Karpas-422 (cell line): ENCODE measurements at regions not wholly inside any gene's neighbourhood (a gene's known extent, or its start where the extent isn't known, plus 50 kb on each side); places are given as distances from the start of the nearest gene placed in this dataset.

Experiments
- DNase-seq: peaks from one replicate; pipeline ENCODE4 v3.0.0-alpha.2; 2015
- H2AFZ ChIP-seq: fragments of 200-600 bp; sonication (generic); 2 replicates; pipeline ENCODE4 v1.6.1; 2014; ENCODE audit warnings: antibody characterized with exemption, low read length, mixed read lengths
- H3K27ac ChIP-seq: fragments of 200-600 bp; sonication (generic); 2 replicates; pipeline ENCODE4 v1.5.1; 2014; ENCODE audit warnings: mild to moderate bottlenecking, low read length, moderate library complexity
- H3K27me3 ChIP-seq: fragments of 200-600 bp; sonication (generic); 2 replicates; pipeline ENCODE4 v1.6.1; 2014; ENCODE audit warnings: low read length, mixed read lengths
- H3K36me3 ChIP-seq: fragments of 200-600 bp; sonication (generic); 2 replicates; pipeline ENCODE4 v1.6.1; 2014; ENCODE audit warnings: low read length, mixed read lengths; ENCODE audit not compliant: insufficient read depth
- H3K4me1 ChIP-seq: fragments of 200-600 bp; sonication (generic); 2 replicates; pipeline ENCODE4 v1.6.1; 2014; ENCODE audit warnings: mild to moderate bottlenecking, low read length, mixed read lengths
- H3K4me2 ChIP-seq: fragments of 200-600 bp; sonication (generic); 2 replicates; pipeline ENCODE4 v1.6.1; 2014; ENCODE audit warnings: low read length, low read depth, mild to moderate bottlenecking; ENCODE audit not compliant: poor library complexity, severe bottlenecking
- H3K4me3 ChIP-seq: fragments of 200-600 bp; sonication (generic); 2 replicates; pipeline ENCODE4 v1.5.1; 2014; ENCODE audit warnings: mild to moderate bottlenecking, antibody characterized with exemption, low read length, mixed read lengths
- H3K79me2 ChIP-seq: fragments of 200-600 bp; sonication (generic); 2 replicates; pipeline ENCODE4 v1.6.1; 2014; ENCODE audit warnings: mild to moderate bottlenecking, low read length, mixed read lengths
- H3K9ac ChIP-seq: fragments of 200-600 bp; sonication (generic); 2 replicates; pipeline ENCODE4 v1.6.0; 2014; ENCODE audit warnings: low read length
- H3K9me2 ChIP-seq: fragments of 200-600 bp; sonication (generic), shearing (Covaris generic); replicated peaks from 2 replicates; pipeline ENCODE4 v1.6.0; 2014; ENCODE audit warnings: mild to moderate bottlenecking, low read length, moderate library complexity; ENCODE audit not compliant: insufficient read depth
- H3K9me3 ChIP-seq: fragments of 300-700, 200-600 bp; sonication (generic); 2 replicates; pipeline ENCODE4 v1.6.1; 2014; ENCODE audit warnings: low read length, mixed read lengths
- H4K20me1 ChIP-seq: fragments of 200-600 bp; sonication (generic); 2 replicates; pipeline ENCODE4 v1.6.1; 2014; ENCODE audit warnings: mild to moderate bottlenecking, antibody characterized with exemption, low read length, low read depth; ENCODE audit not compliant: insufficient read depth

GRCh38 chr6:14422061-14422460 is 304.5 kb downstream of the CD83 start:
- no peak for DNase-seq
- H3K79me2 ChIP-seq: no peaks in the 10 kb centered on the region
- no peaks in the 10 kb centered on the region for H3K4me1 ChIP-seq
- no peak overlapping the region for H3K4me2 ChIP-seq
- no peak overlapping the region for H3K4me3 ChIP-seq
- H3K36me3 ChIP-seq: no peaks in the 10 kb centered on the region
- no peak overlapping the region for H3K9ac ChIP-seq
- no peak overlapping the region for H3K27ac ChIP-seq
- no peaks in the 10 kb centered on the region for H3K27me3 ChIP-seq
- H3K9me2 ChIP-seq: no peaks in the 10 kb centered on the region
- H4K20me1 ChIP-seq: no peaks in the 10 kb centered on the region
- H3K9me3 ChIP-seq: no peaks in the 10 kb centered on the region
- H2AFZ ChIP-seq: no peak overlapping the region

GRCh38 chr6:14422917-14423316 is 305.3 kb downstream of the CD83 start:
- Histone ChIP-seq H3K36me3 (no peaks in the 10 kb centered on the region), H3K79me2 (no peaks in the 10 kb centered on the region), H3K4me2 (no peak overlapping the region), H3K27me3 (no peaks in the 10 kb centered on the region), H3K27ac (no peak overlapping the region), H3K9me2 (no peaks in the 10 kb centered on the region), H2AFZ (no peak overlapping the region), H4K20me1 (no peaks in the 10 kb centered on the region), H3K4me1 (no peaks in the 10 kb centered on the region), H3K9me3 (no peaks in the 10 kb centered on the region), H3K9ac (no peak overlapping the region), H3K4me3 (no peak overlapping the region)
- no peak for DNase-seq

- Histone ChIP-seq H3K9me2 (no peaks in the 10 kb centered on the region), H3K4me3 (no peak overlapping the region)
These were observed 305.8 kb downstream of the CD83 start for GRCh38 chr6:14423330-14423729.

DNA sequence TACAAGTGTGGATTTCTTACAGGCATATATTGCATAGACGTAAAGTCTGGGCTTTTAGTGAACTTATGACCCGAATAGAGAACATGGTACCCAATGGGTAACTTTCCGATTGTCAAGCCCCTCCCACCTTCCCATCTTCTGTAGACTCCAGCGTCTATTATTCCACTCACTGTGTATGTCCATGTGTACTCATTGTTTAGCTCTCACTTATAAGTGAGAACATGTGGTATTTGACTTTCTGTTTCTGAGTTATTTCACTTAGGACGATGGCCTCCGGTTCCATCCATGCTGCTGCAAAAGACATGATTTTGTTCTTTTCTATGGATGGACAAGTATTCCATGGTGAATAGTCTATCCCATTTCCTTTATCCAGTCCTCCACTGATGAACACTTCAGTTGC is 306.4 kb downstream of the CD83 start:
- no peak for DNase-seq
- no peaks in the 10 kb centered on the region for H3K9me3 ChIP-seq
- H3K27me3 ChIP-seq: no peaks in the 10 kb centered on the region
- no peaks in the 10 kb centered on the region for H3K79me2 ChIP-seq
- no peak overlapping the region for H3K27ac ChIP-seq
- no peaks in the 10 kb centered on the region for H3K9me2 ChIP-seq
- H3K4me1 ChIP-seq: no peaks in the 10 kb centered on the region
- no peak overlapping the region for H3K4me3 ChIP-seq
- H4K20me1 ChIP-seq: no peaks in the 10 kb centered on the region
- H2AFZ ChIP-seq: no peak overlapping the region
- no peaks in the 10 kb centered on the region for H3K36me3 ChIP-seq
- no peak overlapping the region for H3K4me2 ChIP-seq
- H3K9ac ChIP-seq: no peak overlapping the region

More at GRCh38 chr6:14423330-14423729, 305.8 kb downstream of the CD83 start:
- Histone ChIP-seq H3K79me2 (no peaks in the 10 kb centered on the region), H3K27me3 (no peaks in the 10 kb centered on the region), H3K4me1 (no peaks in the 10 kb centered on the region), H3K9ac (no peak overlapping the region), H4K20me1 (no peaks in the 10 kb centered on the region), H3K27ac (no peak overlapping the region), H3K4me2 (no peak overlapping the region), H2AFZ (no peak overlapping the region), H3K9me3 (no peaks in the 10 kb centered on the region), H3K36me3 (no peaks in the 10 kb centered on the region)
- DNase-seq: no peak

- H3K36me3 ChIP-seq: no peaks in the 10 kb centered on the region
- no peaks in the 10 kb centered on the region for H3K4me1 ChIP-seq
- H3K4me2 ChIP-seq: no peak overlapping the region
- no peaks in the 10 kb centered on the region for H4K20me1 ChIP-seq
- no peak overlapping the region for H3K27ac ChIP-seq
- no peak overlapping the region for H3K9ac ChIP-seq
- H3K9me3 ChIP-seq: no peaks in the 10 kb centered on the region
- no peak overlapping the region for H3K4me3 ChIP-seq
- no peak overlapping the region for H2AFZ ChIP-seq
- no peaks in the 10 kb centered on the region for H3K9me2 ChIP-seq
- H3K27me3 ChIP-seq: no peaks in the 10 kb centered on the region
- H3K79me2 ChIP-seq: no peaks in the 10 kb centered on the region
- no peak for DNase-seq
These were observed 308.2 kb downstream of the CD83 start for GRCh38 chr6:14425805-14426204.

GRCh38 chr6:14426281-14426680 is 308.7 kb downstream of the CD83 start:
- Histone ChIP-seq H3K4me1 (no peaks in the 10 kb centered on the region), H3K9me2 (no peaks in the 10 kb centered on the region)

GRCh38 chr6:14428269-14428668 is 310.7 kb downstream of the CD83 start:
- Histone ChIP-seq H3K36me3 (no peaks in the 10 kb centered on the region), H3K9me2 (no peaks in the 10 kb centered on the region), H3K27me3 (no peaks in the 10 kb centered on the region), H3K4me2 (no peak overlapping the region), H2AFZ (no peak overlapping the region), H3K4me3 (no peak overlapping the region), H3K9me3 (no peaks in the 10 kb centered on the region), H4K20me1 (no peaks in the 10 kb centered on the region), H3K27ac (no peak overlapping the region), H3K9ac (no peak overlapping the region), H3K4me1 (no peaks in the 10 kb centered on the region), H3K79me2 (no peaks in the 10 kb centered on the region)
- DNase-seq: no peak

More at GRCh38 chr6:14426281-14426680, 308.7 kb downstream of the CD83 start:
- Histone ChIP-seq H3K4me2 (no peak overlapping the region), H3K4me3 (no peak overlapping the region), H3K9ac (no peak overlapping the region), H3K9me3 (no peaks in the 10 kb centered on the region), H4K20me1 (no peaks in the 10 kb centered on the region), H3K36me3 (no peaks in the 10 kb centered on the region), H3K79me2 (no peaks in the 10 kb centered on the region), H2AFZ (no peak overlapping the region), H3K27me3 (no peaks in the 10 kb centered on the region), H3K27ac (no peak overlapping the region)
- DNase-seq: no peak

GRCh38 chr6:14429396-14429795 is 311.8 kb downstream of the CD83 start:
- H3K36me3 ChIP-seq: no peaks in the 10 kb centered on the region
- H2AFZ ChIP-seq: no peak overlapping the region
- no peak overlapping the region for H3K4me2 ChIP-seq
- no peak overlapping the region for H3K27ac ChIP-seq
- no peak for DNase-seq
- no peaks in the 10 kb centered on the region for H3K27me3 ChIP-seq
- no peak overlapping the region for H3K4me3 ChIP-seq
- no peak overlapping the region for H3K9ac ChIP-seq
- no peaks in the 10 kb centered on the region for H3K79me2 ChIP-seq
- no peaks in the 10 kb centered on the region for H3K4me1 ChIP-seq
- no peaks in the 10 kb centered on the region for H3K9me3 ChIP-seq
- H4K20me1 ChIP-seq: no peaks in the 10 kb centered on the region
- no peaks in the 10 kb centered on the region for H3K9me2 ChIP-seq

DNA sequence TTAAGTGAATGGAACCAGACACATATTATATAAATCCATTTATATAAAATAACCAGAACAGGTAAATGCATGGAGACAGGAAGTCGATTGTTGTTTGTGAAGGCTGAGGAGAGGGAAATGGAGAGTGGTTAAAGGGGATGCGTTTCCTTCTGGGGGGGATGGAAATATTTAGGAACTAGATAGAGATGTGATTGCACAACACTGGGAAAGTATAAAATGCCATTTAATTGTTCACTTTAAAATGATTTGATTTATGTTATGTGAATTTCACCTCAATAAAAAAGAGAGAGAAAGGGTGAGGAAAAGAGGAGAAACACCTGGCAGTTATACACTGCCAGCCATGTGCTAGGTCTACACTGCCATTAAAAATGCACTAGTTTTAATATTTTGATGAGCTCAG is 312.6 kb downstream of the CD83 start:
- Histone ChIP-seq H3K36me3 (no peaks in the 10 kb centered on the region), H3K79me2 (no peaks in the 10 kb centered on the region), H2AFZ (no peak overlapping the region), H3K9ac (no peak overlapping the region), H4K20me1 (no peaks in the 10 kb centered on the region), H3K4me2 (no peak overlapping the region), H3K27ac (no peak overlapping the region), H3K9me2 (no peaks in the 10 kb centered on the region), H3K9me3 (no peaks in the 10 kb centered on the region), H3K27me3 (no peaks in the 10 kb centered on the region), H3K4me3 (no peak overlapping the region), H3K4me1 (no peaks in the 10 kb centered on the region)
- no peak for DNase-seq
